WTC11 (cell line): ENCODE measurements at regions not wholly inside any gene's neighbourhood (a gene's known extent, or its start where the extent isn't known, plus 50 kb on each side); places are given as distances from the start of the nearest gene placed in this dataset.

ENCODE experiments used
- ATAC-seq: fragments of 200-7000 bp; cut with Tn5 transposase; 2 replicates; pipeline ENCODE4 v1.10.0; 2021; ENCODE audit warnings: mild to moderate bottlenecking, moderate library complexity
- CTCF ChIA-PET: fragments of 300-600 bp; sonication (Branson Sonifier 250); formaldehyde crosslinking; loops from one replicate; lab custom pipeline; 2021; ENCODE audit warnings: antibody characterized with exemption; lab: Charles Lee
- POLR2A ChIA-PET: fragments of 350-600 bp; sonication (Branson Sonifier 250); formaldehyde crosslinking; loops from one replicate; lab custom pipeline; 2021; ENCODE audit warnings: antibody characterized with exemption; lab: Charles Lee
- DNase-seq: peaks from one replicate; pipeline ENCODE4 v3.0.0; 2021; ENCODE audit warnings: low spot score
- H3K27ac Mint-ChIP-seq: 2 replicates; pipeline ENCODE4 v1.8.0; 2021; ENCODE audit warnings: mixed read lengths
- H3K27me3 Mint-ChIP-seq: 2 replicates; pipeline ENCODE4 v1.8.0; 2021; ENCODE audit warnings: low read depth, mild to moderate bottlenecking, moderate library complexity, mixed read lengths
- H3K36me3 Mint-ChIP-seq: 2 replicates; pipeline ENCODE4 v1.8.0; 2021; ENCODE audit warnings: mixed read lengths
- H3K4me1 Mint-ChIP-seq: 2 replicates; pipeline ENCODE4 v1.8.0; 2022; ENCODE audit warnings: mixed read lengths
- H3K4me3 Mint-ChIP-seq: 2 replicates; pipeline ENCODE4 v1.8.0; 2021; ENCODE audit warnings: mild to moderate bottlenecking, moderate library complexity, mixed read lengths
- H3K9me3 Mint-ChIP-seq: 2 replicates; pipeline ENCODE4 v1.8.0; 2021; ENCODE audit warnings: mixed read lengths
- ATF1 ChIP-seq: sonication (generic); formaldehyde crosslinking; IDR thresholded peaks from 2 replicates; pipeline ENCODE4 v1.8.1; 2023; ENCODE audit warnings: mild to moderate bottlenecking, moderate library complexity, missing genetic modification reagents
- ELF4 ChIP-seq: sonication (generic); formaldehyde crosslinking; IDR thresholded peaks from 2 replicates; pipeline ENCODE4 v1.8.1; 2022; ENCODE audit warnings: low read depth, mild to moderate bottlenecking, moderate library complexity, missing genetic modification reagents
- ESRRA ChIP-seq: sonication (generic); formaldehyde crosslinking; IDR thresholded peaks from 2 replicates; pipeline ENCODE4 v1.8.1; 2022; ENCODE audit warnings: mild to moderate bottlenecking, missing genetic modification reagents, borderline replicate concordance
- ETV6 ChIP-seq: sonication (generic); formaldehyde crosslinking; IDR thresholded peaks from 2 replicates; pipeline ENCODE4 v1.8.1; 2022; ENCODE audit warnings: mild to moderate bottlenecking, missing genetic modification reagents
- FOXJ3 ChIP-seq: sonication (generic); formaldehyde crosslinking; IDR thresholded peaks from 2 replicates; pipeline ENCODE4 v1.9.0; 2021; ENCODE audit warnings: missing genetic modification reagents, mild to moderate bottlenecking, borderline replicate concordance
- HMGA2 ChIP-seq: fragments of 250-450 bp; sonication (Bioruptor Pico); IDR thresholded peaks from 2 replicates; pipeline ENCODE4 v1.4.0; 2021; ENCODE audit warnings: mild to moderate bottlenecking, moderate library complexity
- NR3C1 ChIP-seq: sonication (generic); formaldehyde crosslinking; conservative IDR thresholded peaks from 2 replicates; pipeline ENCODE4 v1.8.1; 2023; ENCODE audit warnings: low read depth, mild to moderate bottlenecking, missing genetic modification reagents
- OVOL2 ChIP-seq: fragments of 250-450 bp; sonication (Bioruptor Pico); IDR thresholded peaks from 2 replicates; pipeline ENCODE4 v1.9.0; 2021; ENCODE audit warnings: mild to moderate bottlenecking, borderline replicate concordance
- ZNF138 ChIP-seq: sonication (generic); formaldehyde crosslinking; conservative IDR thresholded peaks from 2 replicates; pipeline ENCODE4 v1.8.1; 2022; ENCODE audit warnings: mild to moderate bottlenecking, moderate library complexity, missing genetic modification reagents
- ZNF416 ChIP-seq: fragments of 250-450 bp; sonication (Bioruptor Pico); IDR thresholded peaks from 2 replicates; pipeline ENCODE4 v1.9.0; 2021; ENCODE audit warnings: mild to moderate bottlenecking, inconsistent platforms
- TF ChIP-seq, protein P1 (sequence below): sonication (generic); formaldehyde crosslinking; IDR thresholded peaks from 2 replicates; pipeline ENCODE4 v1.8.1; 2022; ENCODE audit warnings: mild to moderate bottlenecking, missing genetic modification reagents, moderate library complexity, borderline replicate concordance
- TF ChIP-seq, protein P2 (sequence below): fragments of 250-450 bp; sonication (Bioruptor Pico); IDR thresholded peaks from 2 replicates; pipeline ENCODE4 v1.9.0; 2021; ENCODE audit warnings: mild to moderate bottlenecking
- TF ChIP-seq, protein P3 (sequence below): sonication (generic); formaldehyde crosslinking; IDR thresholded peaks from 2 replicates; pipeline ENCODE4 v1.8.0; 2022; ENCODE audit warnings: mild to moderate bottlenecking, missing genetic modification reagents
- TF ChIP-seq, protein P4 (sequence below): sonication (generic); formaldehyde crosslinking; IDR thresholded peaks from 2 replicates; pipeline ENCODE4 v1.8.0; 2023; ENCODE audit warnings: missing genetic modification reagents, mild to moderate bottlenecking, borderline replicate concordance
- TF ChIP-seq, protein P5 (sequence below): sonication (generic); formaldehyde crosslinking; IDR thresholded peaks from 2 replicates; pipeline ENCODE4 v1.8.1; 2023; ENCODE audit warnings: mild to moderate bottlenecking, missing genetic modification reagents, moderate library complexity
- TF ChIP-seq, protein P6 (sequence below): sonication (generic); formaldehyde crosslinking; IDR thresholded peaks from 2 replicates; pipeline ENCODE4 v1.8.1; 2022; ENCODE audit warnings: low read depth, missing genetic modification reagents, borderline replicate concordance

DNA sequence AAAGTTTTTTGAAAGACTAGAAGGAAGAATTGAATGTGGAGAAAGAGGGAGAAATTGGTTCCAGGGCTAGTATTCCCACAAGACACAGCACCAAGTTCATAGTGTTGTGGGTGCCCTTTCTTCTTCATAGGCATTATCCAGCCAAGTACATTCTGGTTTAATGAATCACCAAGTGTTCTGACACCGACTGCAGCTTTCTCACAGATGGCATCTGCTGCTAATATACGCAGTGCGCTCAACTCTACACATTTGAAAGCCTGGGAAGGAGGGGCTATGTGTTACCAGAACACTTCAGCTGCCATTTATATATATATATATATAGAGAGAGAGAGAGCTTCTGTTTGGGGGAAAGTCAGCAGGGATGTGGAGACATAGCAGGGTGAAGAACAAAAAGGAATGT is 1168.4 kb downstream of the GATA3 start:
- ChIA-PET CTCF (no interaction called here), POLR2A (no interaction called here)
- H3K9me3 Mint-ChIP-seq, result no peaks in the 10 kb centered on the region
- TF ChIP-seq, protein P1, sequence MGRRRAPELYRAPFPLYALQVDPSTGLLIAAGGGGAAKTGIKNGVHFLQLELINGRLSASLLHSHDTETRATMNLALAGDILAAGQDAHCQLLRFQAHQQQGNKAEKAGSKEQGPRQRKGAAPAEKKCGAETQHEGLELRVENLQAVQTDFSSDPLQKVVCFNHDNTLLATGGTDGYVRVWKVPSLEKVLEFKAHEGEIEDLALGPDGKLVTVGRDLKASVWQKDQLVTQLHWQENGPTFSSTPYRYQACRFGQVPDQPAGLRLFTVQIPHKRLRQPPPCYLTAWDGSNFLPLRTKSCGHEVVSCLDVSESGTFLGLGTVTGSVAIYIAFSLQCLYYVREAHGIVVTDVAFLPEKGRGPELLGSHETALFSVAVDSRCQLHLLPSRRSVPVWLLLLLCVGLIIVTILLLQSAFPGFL (CRISPR knock-in tag), result no peak
- TF ChIP-seq, protein P2, sequence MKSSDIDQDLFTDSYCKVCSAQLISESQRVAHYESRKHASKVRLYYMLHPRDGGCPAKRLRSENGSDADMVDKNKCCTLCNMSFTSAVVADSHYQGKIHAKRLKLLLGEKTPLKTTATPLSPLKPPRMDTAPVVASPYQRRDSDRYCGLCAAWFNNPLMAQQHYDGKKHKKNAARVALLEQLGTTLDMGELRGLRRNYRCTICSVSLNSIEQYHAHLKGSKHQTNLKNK (CRISPR knock-in tag), result no peak
- TF ChIP-seq ELF4 (CRISPR knock-in tag), result no peak
- no peak for TF ChIP-seq FOXJ3 (CRISPR knock-in tag)
- no peak for TF ChIP-seq HMGA2 (CRISPR knock-in tag)
- H3K4me3 Mint-ChIP-seq, result no peak overlapping the region
- no peak for ATAC-seq
- H3K27me3 Mint-ChIP-seq, result no peaks in the 10 kb centered on the region
- no peaks in the 10 kb centered on the region for H3K36me3 Mint-ChIP-seq
- H3K4me1 Mint-ChIP-seq, result peaks cover 13% of the 10 kb centered on the region
- DNase-seq, result no peak
- H3K27ac Mint-ChIP-seq, result no peak overlapping the region

DNA sequence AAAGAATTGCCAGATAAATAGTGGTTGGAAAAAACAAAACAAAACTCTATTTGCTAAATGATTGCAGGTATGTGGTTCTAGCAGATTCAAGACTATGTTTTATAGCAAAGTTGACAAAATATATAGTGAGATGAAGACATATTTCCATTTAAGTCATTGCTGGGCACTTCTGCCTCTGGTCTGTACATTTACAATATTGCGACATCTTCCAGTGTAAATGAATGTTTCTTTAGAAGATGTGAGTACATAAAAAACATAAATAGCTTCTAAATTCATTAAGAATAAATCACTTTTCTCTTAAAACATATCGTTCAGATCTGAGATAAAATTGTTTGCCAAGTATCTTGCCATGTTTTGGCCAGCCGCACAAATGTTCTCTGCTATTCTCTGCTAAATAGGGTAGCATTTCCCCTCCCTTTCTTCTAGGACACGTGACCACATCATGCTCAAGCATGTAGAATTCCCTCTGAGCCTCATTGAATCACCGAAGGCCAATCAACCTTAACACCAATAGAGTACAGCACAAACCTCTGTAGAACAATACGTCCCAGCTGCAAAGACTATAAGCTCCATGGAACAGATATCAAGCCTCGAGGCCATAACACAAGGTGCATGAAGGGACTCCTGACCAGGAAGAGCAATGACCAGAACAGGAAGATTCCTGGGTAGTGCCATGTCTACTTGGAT is 1173.3 kb downstream of the GATA3 start:
- Mint-ChIP-seq H3K27me3 (no peaks in the 10 kb centered on the region), H3K4me1 (no peaks in the 10 kb centered on the region), H3K36me3 (no peaks in the 10 kb centered on the region), H3K9me3 (no peaks in the 10 kb centered on the region), H3K4me3 (no peak overlapping the region), H3K27ac (no peak overlapping the region)
- DNase-seq (no peak), ATAC-seq (no peak)
- ChIA-PET CTCF (no interaction called here), POLR2A (no interaction called here)
- TF ChIP-seq ESRRA (CRISPR knock-in tag), result no peak
- no peak for TF ChIP-seq ATF1 (CRISPR knock-in tag)
- TF ChIP-seq, protein P3, sequence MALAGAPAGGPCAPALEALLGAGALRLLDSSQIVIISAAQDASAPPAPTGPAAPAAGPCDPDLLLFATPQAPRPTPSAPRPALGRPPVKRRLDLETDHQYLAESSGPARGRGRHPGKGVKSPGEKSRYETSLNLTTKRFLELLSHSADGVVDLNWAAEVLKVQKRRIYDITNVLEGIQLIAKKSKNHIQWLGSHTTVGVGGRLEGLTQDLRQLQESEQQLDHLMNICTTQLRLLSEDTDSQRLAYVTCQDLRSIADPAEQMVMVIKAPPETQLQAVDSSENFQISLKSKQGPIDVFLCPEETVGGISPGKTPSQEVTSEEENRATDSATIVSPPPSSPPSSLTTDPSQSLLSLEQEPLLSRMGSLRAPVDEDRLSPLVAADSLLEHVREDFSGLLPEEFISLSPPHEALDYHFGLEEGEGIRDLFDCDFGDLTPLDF, result no peak
- TF ChIP-seq, protein P4, sequence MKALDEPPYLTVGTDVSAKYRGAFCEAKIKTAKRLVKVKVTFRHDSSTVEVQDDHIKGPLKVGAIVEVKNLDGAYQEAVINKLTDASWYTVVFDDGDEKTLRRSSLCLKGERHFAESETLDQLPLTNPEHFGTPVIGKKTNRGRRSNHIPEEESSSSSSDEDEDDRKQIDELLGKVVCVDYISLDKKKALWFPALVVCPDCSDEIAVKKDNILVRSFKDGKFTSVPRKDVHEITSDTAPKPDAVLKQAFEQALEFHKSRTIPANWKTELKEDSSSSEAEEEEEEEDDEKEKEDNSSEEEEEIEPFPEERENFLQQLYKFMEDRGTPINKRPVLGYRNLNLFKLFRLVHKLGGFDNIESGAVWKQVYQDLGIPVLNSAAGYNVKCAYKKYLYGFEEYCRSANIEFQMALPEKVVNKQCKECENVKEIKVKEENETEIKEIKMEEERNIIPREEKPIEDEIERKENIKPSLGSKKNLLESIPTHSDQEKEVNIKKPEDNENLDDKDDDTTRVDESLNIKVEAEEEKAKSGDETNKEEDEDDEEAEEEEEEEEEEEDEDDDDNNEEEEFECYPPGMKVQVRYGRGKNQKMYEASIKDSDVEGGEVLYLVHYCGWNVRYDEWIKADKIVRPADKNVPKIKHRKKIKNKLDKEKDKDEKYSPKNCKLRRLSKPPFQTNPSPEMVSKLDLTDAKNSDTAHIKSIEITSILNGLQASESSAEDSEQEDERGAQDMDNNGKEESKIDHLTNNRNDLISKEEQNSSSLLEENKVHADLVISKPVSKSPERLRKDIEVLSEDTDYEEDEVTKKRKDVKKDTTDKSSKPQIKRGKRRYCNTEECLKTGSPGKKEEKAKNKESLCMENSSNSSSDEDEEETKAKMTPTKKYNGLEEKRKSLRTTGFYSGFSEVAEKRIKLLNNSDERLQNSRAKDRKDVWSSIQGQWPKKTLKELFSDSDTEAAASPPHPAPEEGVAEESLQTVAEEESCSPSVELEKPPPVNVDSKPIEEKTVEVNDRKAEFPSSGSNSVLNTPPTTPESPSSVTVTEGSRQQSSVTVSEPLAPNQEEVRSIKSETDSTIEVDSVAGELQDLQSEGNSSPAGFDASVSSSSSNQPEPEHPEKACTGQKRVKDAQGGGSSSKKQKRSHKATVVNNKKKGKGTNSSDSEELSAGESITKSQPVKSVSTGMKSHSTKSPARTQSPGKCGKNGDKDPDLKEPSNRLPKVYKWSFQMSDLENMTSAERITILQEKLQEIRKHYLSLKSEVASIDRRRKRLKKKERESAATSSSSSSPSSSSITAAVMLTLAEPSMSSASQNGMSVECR (CRISPR knock-in tag), result no peak
- no peak for TF ChIP-seq ZNF416 (CRISPR knock-in tag)
- TF ChIP-seq OVOL2 (CRISPR knock-in tag), result no peak
- no peak for TF ChIP-seq NR3C1

DNA sequence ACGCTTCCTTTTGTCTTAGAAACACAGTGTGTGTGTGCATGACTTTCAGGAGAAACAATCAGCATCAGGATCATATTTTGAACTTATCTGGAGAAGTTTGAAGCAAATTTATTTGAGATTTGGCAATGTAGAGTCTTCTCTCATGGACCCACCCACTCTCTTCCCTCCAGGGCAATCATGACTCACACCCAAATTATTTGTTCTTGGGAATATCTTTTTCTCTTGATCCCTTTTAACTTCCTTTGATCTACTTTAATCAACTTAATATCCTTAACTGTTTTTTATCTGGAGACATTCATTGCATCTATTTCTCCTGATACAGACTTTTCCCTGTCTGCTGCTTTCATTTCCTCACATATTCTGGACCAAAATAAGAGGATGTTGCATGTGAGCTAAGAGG is 1174.3 kb downstream of the GATA3 start:
- H3K4me3 Mint-ChIP-seq, result no peak overlapping the region
- no peak for DNase-seq
- POLR2A ChIA-PET, result no interaction called here
- CTCF ChIA-PET, result no interaction called here
- no peaks in the 10 kb centered on the region for H3K36me3 Mint-ChIP-seq
- no peaks in the 10 kb centered on the region for H3K4me1 Mint-ChIP-seq
- H3K27me3 Mint-ChIP-seq, result no peaks in the 10 kb centered on the region
- no peak overlapping the region for H3K27ac Mint-ChIP-seq
- no peak for TF ChIP-seq ZNF138 (CRISPR knock-in tag)
- TF ChIP-seq ETV6 (CRISPR knock-in tag), result no peak
- TF ChIP-seq, protein P5, sequence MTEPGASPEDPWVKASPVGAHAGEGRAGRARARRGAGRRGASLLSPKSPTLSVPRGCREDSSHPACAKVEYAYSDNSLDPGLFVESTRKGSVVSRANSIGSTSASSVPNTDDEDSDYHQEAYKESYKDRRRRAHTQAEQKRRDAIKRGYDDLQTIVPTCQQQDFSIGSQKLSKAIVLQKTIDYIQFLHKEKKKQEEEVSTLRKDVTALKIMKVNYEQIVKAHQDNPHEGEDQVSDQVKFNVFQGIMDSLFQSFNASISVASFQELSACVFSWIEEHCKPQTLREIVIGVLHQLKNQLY (CRISPR knock-in tag), result no peak
- TF ChIP-seq, protein P6, sequence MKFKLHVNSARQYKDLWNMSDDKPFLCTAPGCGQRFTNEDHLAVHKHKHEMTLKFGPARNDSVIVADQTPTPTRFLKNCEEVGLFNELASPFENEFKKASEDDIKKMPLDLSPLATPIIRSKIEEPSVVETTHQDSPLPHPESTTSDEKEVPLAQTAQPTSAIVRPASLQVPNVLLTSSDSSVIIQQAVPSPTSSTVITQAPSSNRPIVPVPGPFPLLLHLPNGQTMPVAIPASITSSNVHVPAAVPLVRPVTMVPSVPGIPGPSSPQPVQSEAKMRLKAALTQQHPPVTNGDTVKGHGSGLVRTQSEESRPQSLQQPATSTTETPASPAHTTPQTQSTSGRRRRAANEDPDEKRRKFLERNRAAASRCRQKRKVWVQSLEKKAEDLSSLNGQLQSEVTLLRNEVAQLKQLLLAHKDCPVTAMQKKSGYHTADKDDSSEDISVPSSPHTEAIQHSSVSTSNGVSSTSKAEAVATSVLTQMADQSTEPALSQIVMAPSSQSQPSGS, result no peak
- ATAC-seq, result no peak
- no peaks in the 10 kb centered on the region for H3K9me3 Mint-ChIP-seq
